ENCODE measurements at regions not wholly inside any gene's neighbourhood (a gene's known extent, or its start where the extent isn't known, plus 50 kb on each side); places are given as distances from the start of the nearest gene placed in this dataset.

- H3K36me3 ChIP-seq = peaks cover 0 to 12% of the 10 kb centered on the region in 2 donors
- H3K4me1 ChIP-seq = peaks cover 0 to 13% of the 10 kb centered on the region in 2 donors
- H3K9me3 ChIP-seq = peaks cover 0 to under 1% of the 10 kb centered on the region in 2 donors
- intact Hi-C loops (cut with DNase I) = no loop called here
- no peak for TF ChIP-seq CTCF (IDR thresholded peaks at IDR 0.05)
- H3K27ac ChIP-seq = no peak overlapping the region
- no peak overlapping the region for H3K4me3 ChIP-seq
- no peaks in the 10 kb centered on the region for H3K27me3 ChIP-seq
- no peak for DNase-seq (ENCODE audit: low spot score in 2 of 2)
Observed at GRCh38 chr6:144594585-144594984, 309.4 kb downstream of the UTRN start.

GRCh38 chr6:144595266-144595665, 310.1 kb downstream of the UTRN start:
- Histone ChIP-seq H3K27ac (no peak overlapping the region), H3K27me3 (no peaks in the 10 kb centered on the region), H3K4me1 (peaks cover 0 to 10% of the 10 kb centered on the region in 2 donors), H3K36me3 (peaks cover 0 to 15% of the 10 kb centered on the region in 2 donors), H3K9me3 (peaks cover 0 to 8% of the 10 kb centered on the region in 2 donors), H3K4me3 (no peak overlapping the region)
- DNase-seq (ENCODE audit: low spot score in 2 of 2) = no peak
- intact Hi-C loops (cut with DNase I) = no loop called here
- no peak for TF ChIP-seq CTCF (IDR thresholded peaks at IDR 0.05)

GRCh38 chr6:144597511-144597910, 312.4 kb downstream of the UTRN start:
- Histone ChIP-seq H3K27me3 (no peaks in the 10 kb centered on the region), H3K4me3 (no peak overlapping the region), H3K9me3 (peaks cover 0 to 15% of the 10 kb centered on the region in 2 donors), H3K36me3 (peaks cover 0 to 14% of the 10 kb centered on the region in 2 donors), H3K27ac (no peak overlapping the region), H3K4me1 (peaks cover 0 to 10% of the 10 kb centered on the region in 2 donors)
- no peak for DNase-seq (ENCODE audit: low spot score in 2 of 2)
- TF ChIP-seq CTCF (IDR thresholded peaks at IDR 0.05) = no peak
- intact Hi-C loops (cut with DNase I) = no loop called here

- Histone ChIP-seq H3K4me1 (peaks cover 0 to 5% of the 10 kb centered on the region in 2 donors), H3K36me3 (peaks cover 0 to 3% of the 10 kb centered on the region in 2 donors), H3K27ac (no peak overlapping the region), H3K4me3 (no peak overlapping the region), H3K9me3 (peaks cover 0 to 15% of the 10 kb centered on the region in 2 donors), H3K27me3 (no peaks in the 10 kb centered on the region)
- TF ChIP-seq CTCF (IDR thresholded peaks at IDR 0.05) = no peak
- DNase-seq (ENCODE audit: low spot score in 2 of 2) = no peak
- intact Hi-C loops (cut with DNase I) = no loop called here
Observed at GRCh38 chr6:144599615-144600014, 314.5 kb downstream of the UTRN start.

GRCh38 chr6:144601221-144601620, 316.1 kb downstream of the UTRN start:
- H3K36me3 ChIP-seq = peaks cover 0 to 3% of the 10 kb centered on the region in 2 donors
- H3K4me3 ChIP-seq = no peak overlapping the region
- H3K4me1 ChIP-seq = no peaks in the 10 kb centered on the region
- intact Hi-C loops (cut with DNase I) = no loop called here
- no peak overlapping the region for H3K27ac ChIP-seq
- no peaks in the 10 kb centered on the region for H3K27me3 ChIP-seq
- DNase-seq (ENCODE audit: low spot score in 2 of 2) = no peak
- H3K9me3 ChIP-seq = peaks cover 0 to 15% of the 10 kb centered on the region in 2 donors
- TF ChIP-seq CTCF (IDR thresholded peaks at IDR 0.05) = no peak

Measured in ascending aorta (tissue), 2 donors.